GM12875 (cell line): ENCODE measurements at regions not wholly inside any gene's neighbourhood (a gene's known extent, or its start where the extent isn't known, plus 50 kb on each side); places are given as distances from the start of the nearest gene placed in this dataset.
"Not testable (repeated sequence)": the region's sequence is repeated elsewhere in the genome, so short reads cannot be mapped to it uniquely, and the experiment has no call there.

ENCODE experiments used
- H3K4me3 ChIP-seq: one replicate; pipeline ENCODE4 v1.5.1; 2011; ENCODE audit warnings: low read depth, low read length, control low read depth
- CTCF ChIP-seq: IDR thresholded peaks from 2 replicates; pipeline ENCODE4 v1.5.1; 2011; ENCODE audit warnings: low read depth, mild to moderate bottlenecking, control low read depth, inconsistent platforms, low read length, moderate library complexity, borderline replicate concordance; ENCODE audit not compliant: insufficient read depth

- no peak overlapping the region for H3K4me3 ChIP-seq
- no peak for TF ChIP-seq CTCF
These were observed 80.8 kb upstream of the PAX2 start for GRCh38 chr10:100664316-100665149.

- H3K4me3 ChIP-seq: not testable (repeated sequence)
These were observed 78.7 kb upstream of the PAX2 start for GRCh38 chr10:100666634-100667033.

- no peak for TF ChIP-seq CTCF
- no peak overlapping the region for H3K4me3 ChIP-seq
These were observed 75.8 kb upstream of the PAX2 start for GRCh38 chr10:100669616-100670015.

GRCh38 chr10:100670368-100670767 is 75.0 kb upstream of the PAX2 start:
- no peak overlapping the region for H3K4me3 ChIP-seq
- no peak for TF ChIP-seq CTCF

GRCh38 chr10:100670828-100671479 is 74.4 kb upstream of the PAX2 start:
- H3K4me3 ChIP-seq: no peak overlapping the region
- peak; percentile 92 for TF ChIP-seq CTCF

- no peak overlapping the region for H3K4me3 ChIP-seq
- TF ChIP-seq CTCF: no peak
These were observed 73.2 kb upstream of the PAX2 start for GRCh38 chr10:100672199-100672598.

- no peak overlapping the region for H3K4me3 ChIP-seq
- no peak for TF ChIP-seq CTCF
These were observed 68.0 kb upstream of the PAX2 start for GRCh38 chr10:100677290-100677945.
